ENCODE measurements at regions not wholly inside any gene's neighbourhood (a gene's known extent, or its start where the extent isn't known, plus 50 kb on each side); places are given as distances from the start of the nearest gene placed in this dataset.

GRCh38 chr9:14994738-14995137 lies 84.5 kb upstream of the FREM1 start:
- no peak overlapping the region for H4K5ac ChIP-seq (ENCODE audit: insufficient read length, low read depth, low read length)
- H3K9ac ChIP-seq (replicated peaks in 1 of 4; ENCODE audit: extremely low read depth in 1 of 4, low read depth in 3 of 4, low read length in 3 of 4) = no peak overlapping the region
- no peaks in the 10 kb centered on the region for H3K36me3 ChIP-seq (ENCODE audit: control insufficient read depth in 2 of 4, insufficient read depth in 4 of 4, low read length in 3 of 4)
- no peak overlapping the region for H4K8ac ChIP-seq (ENCODE audit: extremely low read depth, insufficient read depth, low read length)
- H2AFZ ChIP-seq (ENCODE audit: low read length) = no peak overlapping the region
- H3K79me1 ChIP-seq (ENCODE audit: low read depth, low read length) = no peaks in the 10 kb centered on the region
- H2BK120ac ChIP-seq (replicated peaks; ENCODE audit: low read depth, low read length) = no peak overlapping the region
- H3K4me2 ChIP-seq (ENCODE audit: insufficient read depth in 1 of 2, low read depth in 2 of 2, low read length in 2 of 2) = no peak overlapping the region; a peak in 1 of 4 replicates
- H3K27ac ChIP-seq (ENCODE audit: low read depth, low read length) = no peak overlapping the region
- ChIA-PET POLR2A (ENCODE audit: partially characterized antibody) (no interaction called here), CTCF (ENCODE audit: partially characterized antibody) (no interaction called here)
- no peaks in the 10 kb centered on the region for H4K20me1 ChIP-seq (replicated peaks in 1 of 2; ENCODE audit: control insufficient read depth in 1 of 2, insufficient read depth in 2 of 2, low read length in 2 of 2)
- no peak overlapping the region for H4K91ac ChIP-seq (replicated peaks; ENCODE audit: insufficient read length, low read length)
- no peak overlapping the region for H2BK15ac ChIP-seq (ENCODE audit: low read length)
- peaks cover 0 to 2% (median 1%) of the 10 kb centered on the region in 4 experiments; a peak in 2 of 7 replicates for H3K4me1 ChIP-seq (replicated peaks in 1 of 4; ENCODE audit: control insufficient read depth in 3 of 4, insufficient read depth in 4 of 4, low read length in 3 of 4)
- H3K56ac ChIP-seq (replicated peaks; ENCODE audit: insufficient read length, low read depth, low read length) = no peak overlapping the region
- 94% methylated on average over 1 of the region's 1 CpG; no CpG with 5 or more reads in 1 of the 2 experiments for WGBS, 2 experiments (ENCODE audit: extremely low coverage in 1 of 2, insufficient coverage in 1 of 2, insufficient read length in 1 of 2, insufficient replicate concordance in 2 of 2, low coverage in 1 of 2, low lambda C conversion rate in 2 of 2, missing lambda C conversion rate in 1 of 2)
- no peaks in the 10 kb centered on the region; a peak in 1 of 7 replicates for H3K27me3 ChIP-seq (replicated peaks in 1 of 4; ENCODE audit: control insufficient read depth in 3 of 4, extremely low read depth in 1 of 4, insufficient read depth in 3 of 4, low read length in 3 of 4)
- no peak overlapping the region for H2AK5ac ChIP-seq (ENCODE audit: low read depth, low read length)
- no peak for DNase-seq (ENCODE audit: low read depth in 1 of 2, low spot score in 2 of 2)
- H3K4me3 ChIP-seq (ENCODE audit: extremely low read depth in 1 of 4, insufficient read depth in 2 of 4, low read depth in 3 of 4, low read length in 4 of 4) = no peak overlapping the region
- H3K18ac ChIP-seq (ENCODE audit: extremely low read depth, low read length) = no peak overlapping the region
- no peak overlapping the region for H3K4ac ChIP-seq (replicated peaks; ENCODE audit: insufficient read length, low read depth, low read length)
- no peaks in the 10 kb centered on the region for H3K9me3 ChIP-seq (ENCODE audit: insufficient read depth in 2 of 2, low read depth in 1 of 2, low read length in 1 of 2)
- peaks cover 7% of the 10 kb centered on the region; the same call in 1 of the 2 replicates for H3K23me2 ChIP-seq (ENCODE audit: low read depth, low read length)
- no peak overlapping the region for H2BK12ac ChIP-seq (ENCODE audit: low read depth, low read length)
- H2BK5ac ChIP-seq (ENCODE audit: low read depth, low read length) = no peak overlapping the region
- H3K79me2 ChIP-seq (ENCODE audit: control insufficient read depth in 1 of 2, insufficient read depth in 2 of 2, low read length in 2 of 2) = no peaks in the 10 kb centered on the region
- no peak overlapping the region for H3K14ac ChIP-seq (ENCODE audit: insufficient read length)
- no peak overlapping the region for H2BK20ac ChIP-seq (ENCODE audit: low read length)
- no peak overlapping the region for H3K23ac ChIP-seq (ENCODE audit: insufficient read length)
- FAIRE-seq = no peak
- TF ChIP-seq USF2 (IDR thresholded peaks at IDR 0.05; ENCODE audit: low read length) (no peak), MAFK (IDR thresholded peaks at IDR 0.05; ENCODE audit: low read depth, low read length) (no peak), RBBP5 (IDR thresholded peaks at IDR 0.05; ENCODE audit: borderline replicate concordance, low read depth, low read length) (no peak), CBX5 (IDR thresholded peaks at IDR 0.05; ENCODE audit: low read depth, low read length) (no peak), CTBP2 (IDR thresholded peaks at IDR 0.05; ENCODE audit: borderline replicate concordance, insufficient read depth, insufficient read length, low read length) (no peak), SP4 (IDR thresholded peaks at IDR 0.05; ENCODE audit: low read length) (no peak), CREB1 (IDR thresholded peaks at IDR 0.05) (no peak), NRF1 (IDR thresholded peaks at IDR 0.05; ENCODE audit: low read depth, low read length) (no peak), TAF7 (optimal IDR thresholded peaks at IDR 0.05; ENCODE audit: borderline replicate concordance, low read depth, low read length) (no peak), SIX5 (IDR thresholded peaks at IDR 0.05; ENCODE audit: low read depth, low read length) (no peak), RFX5 (IDR thresholded peaks at IDR 0.05; ENCODE audit: borderline replicate concordance, low read depth, low read length) (no peak)
- TF ChIP-seq, protein P1, sequence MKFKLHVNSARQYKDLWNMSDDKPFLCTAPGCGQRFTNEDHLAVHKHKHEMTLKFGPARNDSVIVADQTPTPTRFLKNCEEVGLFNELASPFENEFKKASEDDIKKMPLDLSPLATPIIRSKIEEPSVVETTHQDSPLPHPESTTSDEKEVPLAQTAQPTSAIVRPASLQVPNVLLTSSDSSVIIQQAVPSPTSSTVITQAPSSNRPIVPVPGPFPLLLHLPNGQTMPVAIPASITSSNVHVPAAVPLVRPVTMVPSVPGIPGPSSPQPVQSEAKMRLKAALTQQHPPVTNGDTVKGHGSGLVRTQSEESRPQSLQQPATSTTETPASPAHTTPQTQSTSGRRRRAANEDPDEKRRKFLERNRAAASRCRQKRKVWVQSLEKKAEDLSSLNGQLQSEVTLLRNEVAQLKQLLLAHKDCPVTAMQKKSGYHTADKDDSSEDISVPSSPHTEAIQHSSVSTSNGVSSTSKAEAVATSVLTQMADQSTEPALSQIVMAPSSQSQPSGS (IDR thresholded peaks at IDR 0.05; ENCODE audit: low read length) = no peak
